OCI-LY7 (cell line): ENCODE measurements at regions not wholly inside any gene's neighbourhood (a gene's known extent, or its start where the extent isn't known, plus 50 kb on each side); places are given as distances from the start of the nearest gene placed in this dataset.

Experiments
- BruUV-seq: library from RNA; stranded (reverse); fragments of 400-500 nt; replicated peaks from 2 replicates; lab custom pipeline; 2021; lab: Mats Ljungman, UMichigan
- CTCF ChIA-PET: fragments of 300-600 bp; sonication (Branson Sonifier 250); formaldehyde crosslinking; loops from one replicate; lab custom pipeline; 2022; ENCODE audit warnings: antibody characterized with exemption; ENCODE audit not compliant: unreplicated experiment; lab: Charles Lee
- POLR2A ChIA-PET: fragments of 300-600 bp; sonication (Branson Sonifier 250); formaldehyde crosslinking; loops from one replicate; lab custom pipeline; 2022; ENCODE audit warnings: antibody characterized with exemption; lab: Charles Lee
- DNase-seq: peaks from one replicate; pipeline ENCODE4 v3.0.0-alpha.2; 2015; ENCODE audit warnings: low spot score
- H2AFZ ChIP-seq: fragments of 200-600 bp; sonication (generic), shearing (Covaris generic); 2 replicates; pipeline ENCODE4 v1.6.1; 2014; ENCODE audit warnings: mild to moderate bottlenecking, antibody characterized with exemption, low read length, moderate library complexity
- H3K27ac ChIP-seq: fragments of 200-600 bp; sonication (generic); 2 replicates; pipeline ENCODE4 v1.5.1; 2014; ENCODE audit warnings: mixed run types, low read depth, mild to moderate bottlenecking, moderate library complexity, low read length, inconsistent platforms; ENCODE audit not compliant: poor library complexity, severe bottlenecking
- H3K36me3 ChIP-seq: fragments of 200-600 bp; sonication (generic); 2 replicates; pipeline ENCODE4 v1.6.1; 2014; ENCODE audit warnings: mild to moderate bottlenecking, antibody characterized with exemption, low read length, moderate library complexity, mixed read lengths; ENCODE audit not compliant: insufficient read depth
- H3K4me1 ChIP-seq: fragments of 200-600 bp; sonication (generic); 2 replicates; pipeline ENCODE4 v1.5.1; 2014; ENCODE audit warnings: mild to moderate bottlenecking, low read length; ENCODE audit not compliant: insufficient read depth, poor library complexity, severe bottlenecking
- H3K4me2 ChIP-seq: fragments of 200-600 bp; sonication (generic); 2 replicates; pipeline ENCODE4 v1.6.1; 2014; ENCODE audit warnings: mild to moderate bottlenecking, low read length
- H3K4me3 ChIP-seq: fragments of 200-600 bp; sonication (generic); 2 replicates; pipeline ENCODE4 v1.5.1; 2014; ENCODE audit warnings: mild to moderate bottlenecking, low read depth, low read length; ENCODE audit not compliant: poor library complexity, severe bottlenecking
- H3K79me2 ChIP-seq: fragments of 200-600 bp; sonication (generic); 2 replicates; pipeline ENCODE4 v1.6.1; 2016; ENCODE audit warnings: low read depth, mild to moderate bottlenecking, low read length, moderate library complexity, mixed read lengths; ENCODE audit not compliant: insufficient read depth
- H3K9me2 ChIP-seq: fragments of 200-600 bp; sonication (generic); 2 replicates; pipeline ENCODE4 v1.6.1; 2016; ENCODE audit warnings: mild to moderate bottlenecking, low read length, mixed read lengths; ENCODE audit not compliant: insufficient read depth
- H3K9me3 ChIP-seq: fragments of 200-600 bp; sonication (generic); 2 replicates; pipeline ENCODE4 v1.6.1; 2014; ENCODE audit warnings: mild to moderate bottlenecking, mixed run types, low read length, mixed read lengths
- H4K20me1 ChIP-seq: fragments of 200-600 bp; sonication (generic); 2 replicates; pipeline ENCODE4 v1.6.1; 2014; ENCODE audit warnings: mild to moderate bottlenecking, antibody characterized with exemption, low read length, moderate library complexity, mixed read lengths; ENCODE audit not compliant: insufficient read depth
- CTCF ChIP-seq: fragments of 200-600 bp; sonication (generic); conservative IDR thresholded peaks from 2 replicates; pipeline ENCODE4 v1.5.1; 2014; ENCODE audit warnings: mild to moderate bottlenecking, antibody characterized with exemption, low read length, moderate library complexity, mixed read lengths
- EZH2phosphoT487 ChIP-seq: fragments of 200-600 bp; sonication (generic); IDR thresholded peaks from 2 replicates; pipeline ENCODE4 v1.6.1; 2018; ENCODE audit warnings: low read depth, borderline replicate concordance, mild to moderate bottlenecking, mixed run types, antibody characterized with exemption, low read length, moderate library complexity, mixed read lengths
- intact Hi-C: fragments of 100-400 bp; cut with micrococcal nuclease; formaldehyde crosslinking; loops from one replicate; pipeline ENCODE4 v1.10.0; 2022; ENCODE audit not compliant: unreplicated experiment

GRCh38 chr1:94736073-94736472 lies 84.1 kb upstream of the SLC44A3 start:
- no TSS peak for BruUV-seq

GRCh38 chr1:94734963-94735901 lies 84.9 kb upstream of the SLC44A3 start:
- H3K4me3 ChIP-seq = no peak overlapping the region
- TF ChIP-seq CTCF (no peak), EZH2phosphoT487 (no peak)
- no peak overlapping the region for H3K27ac ChIP-seq
- ChIA-PET POLR2A (interaction anchor here (0.6 kb wide), 1 partner anchor 35 kb away, joined by 5 read pairs; no protein-coding TSS in a partner anchor), CTCF (no interaction called here)
- DNase-seq = no peak
- intact Hi-C loops = no loop called here
- H4K20me1 ChIP-seq = no peaks in the 10 kb centered on the region
- no peak overlapping the region for H2AFZ ChIP-seq
- H3K36me3 ChIP-seq = no peaks in the 10 kb centered on the region
- H3K79me2 ChIP-seq = no peaks in the 10 kb centered on the region
- H3K9me2 ChIP-seq = no peaks in the 10 kb centered on the region
- H3K4me1 ChIP-seq = no peaks in the 10 kb centered on the region
- no peak overlapping the region for H3K4me2 ChIP-seq
- no TSS peak for BruUV-seq
- no peaks in the 10 kb centered on the region for H3K9me3 ChIP-seq

More at GRCh38 chr1:94736073-94736472, 84.1 kb upstream of the SLC44A3 start:
- CTCF ChIA-PET = no interaction called here
- no peaks in the 10 kb centered on the region for H3K36me3 ChIP-seq
- H3K9me2 ChIP-seq = no peaks in the 10 kb centered on the region
- H4K20me1 ChIP-seq = no peaks in the 10 kb centered on the region
- POLR2A ChIA-PET = interaction anchor here (0.6 kb wide), 1 partner anchor 36 kb away, joined by 5 read pairs; no protein-coding TSS in a partner anchor
- intact Hi-C loops = no loop called here
- H2AFZ ChIP-seq = no peak overlapping the region
- H3K4me1 ChIP-seq = no peaks in the 10 kb centered on the region
- no peak for DNase-seq
- no peak overlapping the region for H3K27ac ChIP-seq
- TF ChIP-seq EZH2phosphoT487 = no peak
- TF ChIP-seq CTCF = no peak
- no peak overlapping the region for H3K4me2 ChIP-seq
- no peaks in the 10 kb centered on the region for H3K9me3 ChIP-seq
- no peaks in the 10 kb centered on the region for H3K79me2 ChIP-seq
- H3K4me3 ChIP-seq = no peak overlapping the region

GRCh38 chr1:94731891-94732290 lies 88.3 kb upstream of the SLC44A3 start:
- no peak for DNase-seq
- H2AFZ ChIP-seq = no peak overlapping the region
- no peak overlapping the region for H3K27ac ChIP-seq
- H3K9me2 ChIP-seq = no peaks in the 10 kb centered on the region
- no peaks in the 10 kb centered on the region for H3K79me2 ChIP-seq
- POLR2A ChIA-PET = no interaction called here
- no peaks in the 10 kb centered on the region for H3K9me3 ChIP-seq
- BruUV-seq = no TSS peak
- CTCF ChIA-PET = no interaction called here
- intact Hi-C loops = no loop called here
- H3K4me1 ChIP-seq = no peaks in the 10 kb centered on the region
- TF ChIP-seq EZH2phosphoT487 (no peak), CTCF (no peak)
- no peaks in the 10 kb centered on the region for H3K36me3 ChIP-seq
- H3K4me2 ChIP-seq = no peak overlapping the region
- H4K20me1 ChIP-seq = no peaks in the 10 kb centered on the region
- no peak overlapping the region for H3K4me3 ChIP-seq
